HEK293 (cell line): ENCODE measurements at regions not wholly inside any gene's neighbourhood (a gene's known extent, or its start where the extent isn't known, plus 50 kb on each side); places are given as distances from the start of the nearest gene placed in this dataset.

Experiments
- CTCF ChIA-PET: fragments of 350-600 bp; formaldehyde crosslinking; extraction: SDS; loops from one replicate; lab custom pipeline; 2021; ENCODE audit warnings: antibody characterized with exemption; lab: Yijun Ruan, JAX
- POLR2A ChIA-PET: fragments of 300-600 bp; formaldehyde crosslinking; extraction: SDS; loops from one replicate; lab custom pipeline; 2020; ENCODE audit warnings: antibody characterized with exemption, inconsistent platforms; lab: Yijun Ruan, JAX
- H3K27ac ChIP-seq: fragments of 200-500 bp; sonication (Bioruptor generic); 2 replicates; pipeline ENCODE4 v1.5.1; 2014; ENCODE audit warnings: low read depth, low read length, control low read depth, inconsistent platforms; ENCODE audit errors: extremely low read depth
- H3K36me3 ChIP-seq, 2 experiments: fragments of 200-500 bp in 1 of 2; sonication (Bioruptor generic) in 1 of 2; 1 replicate in 1 of 2; 2 replicates in 1 of 2; pipeline ENCODE4 v1.5.1; 2014 to 2017; ENCODE audit warnings: inconsistent platforms in 2 of 2, low read length in 2 of 2; ENCODE audit not compliant: control insufficient read depth in 2 of 2, insufficient read depth in 1 of 2
- H3K4me1 ChIP-seq: fragments of 200-500 bp; sonication (Bioruptor generic); 2 replicates; pipeline ENCODE4 v1.5.1; 2014; ENCODE audit warnings: mild to moderate bottlenecking, low read length, inconsistent platforms; ENCODE audit not compliant: control insufficient read depth, insufficient read depth
- H3K4me3 ChIP-seq: 2 replicates; pipeline ENCODE4 v1.5.1; 2011; ENCODE audit warnings: low read depth, mild to moderate bottlenecking, control low read depth, low read length, moderate library complexity
- H3K9me3 ChIP-seq: fragments of 200-500 bp; sonication (Bioruptor generic); 2 replicates; pipeline ENCODE4 v1.5.1; 2014; ENCODE audit warnings: low read depth, low read length, inconsistent platforms; ENCODE audit not compliant: control insufficient read depth, insufficient read depth
- GLIS1 ChIP-seq: fragments of 450-650 bp; formaldehyde crosslinking; IDR thresholded peaks from 2 replicates; pipeline ENCODE4 v1.5.1; 2016; ENCODE audit warnings: missing biosample characterization, missing genetic modification characterization
- KLF16 ChIP-seq: fragments of 450-650 bp; formaldehyde crosslinking; IDR thresholded peaks from 2 replicates; pipeline ENCODE4 v1.5.1; 2017; ENCODE audit warnings: missing biosample characterization, missing genetic modification characterization
- MEIS1 ChIP-seq: sonication (generic); formaldehyde crosslinking; IDR thresholded peaks from 2 replicates; pipeline ENCODE4 v1.8.1; 2022; ENCODE audit warnings: missing genetic modification reagents, mild to moderate bottlenecking, borderline replicate concordance
- OSR2 ChIP-seq: fragments of 450-650 bp; formaldehyde crosslinking; IDR thresholded peaks from 2 replicates; pipeline ENCODE4 v1.5.1; 2016; ENCODE audit warnings: missing biosample characterization, missing genetic modification characterization
- SALL2 ChIP-seq: fragments of 450-650 bp; formaldehyde crosslinking; IDR thresholded peaks from 2 replicates; pipeline ENCODE4 v1.5.0; 2017; ENCODE audit warnings: missing biosample characterization, mild to moderate bottlenecking, missing genetic modification characterization, borderline replicate concordance
- TRIM28 ChIP-seq: IDR thresholded peaks from 2 replicates; pipeline ENCODE4 v1.6.1; 2011; ENCODE audit warnings: low read length, control low read depth, borderline replicate concordance
- WT1 ChIP-seq: fragments of 450-650 bp; formaldehyde crosslinking; IDR thresholded peaks from 2 replicates; pipeline ENCODE4 v1.5.1; 2016; ENCODE audit warnings: missing biosample characterization, missing genetic modification characterization
- ZBTB21 ChIP-seq: fragments of 450-650 bp; formaldehyde crosslinking; IDR thresholded peaks from 2 replicates; pipeline ENCODE4 v1.5.1; 2017; ENCODE audit warnings: missing biosample characterization, missing genetic modification characterization
- ZFHX2 ChIP-seq: fragments of 450-650 bp; formaldehyde crosslinking; conservative IDR thresholded peaks from 2 replicates; pipeline ENCODE4 v1.5.1; 2016; ENCODE audit warnings: missing biosample characterization, missing genetic modification characterization
- ZFP69B ChIP-seq: fragments of 450-650 bp; formaldehyde crosslinking; IDR thresholded peaks from 2 replicates; pipeline ENCODE4 v1.5.1; 2016; ENCODE audit warnings: missing biosample characterization, missing genetic modification characterization
- ZNF10 ChIP-seq: fragments of 450-650 bp; formaldehyde crosslinking; IDR thresholded peaks from 2 replicates; pipeline ENCODE4 v1.5.1; 2017; ENCODE audit warnings: missing biosample characterization, missing genetic modification characterization
- ZNF121 ChIP-seq: fragments of 450-650 bp; formaldehyde crosslinking; IDR thresholded peaks from 2 replicates; pipeline ENCODE4 v1.5.1; 2016; ENCODE audit warnings: missing biosample characterization, missing genetic modification characterization
- ZNF155 ChIP-seq: fragments of 450-650 bp; formaldehyde crosslinking; IDR thresholded peaks from 2 replicates; pipeline ENCODE4 v1.5.1; 2016; ENCODE audit warnings: missing biosample characterization, missing genetic modification characterization
- ZNF214 ChIP-seq: fragments of 450-650 bp; formaldehyde crosslinking; IDR thresholded peaks from 2 replicates; pipeline ENCODE4 v1.5.1; 2017; ENCODE audit warnings: missing biosample characterization, mild to moderate bottlenecking, missing genetic modification characterization, borderline replicate concordance
- ZNF37A ChIP-seq: fragments of 450-650 bp; IDR thresholded peaks from 2 replicates; pipeline ENCODE4 v1.5.1; 2018; ENCODE audit warnings: missing biosample characterization, missing genetic modification characterization
- ZNF404 ChIP-seq: fragments of 450-650 bp; formaldehyde crosslinking; IDR thresholded peaks from 2 replicates; pipeline ENCODE4 v1.5.1; 2017; ENCODE audit warnings: missing biosample characterization, missing genetic modification characterization
- ZNF48 ChIP-seq: fragments of 450-650 bp; formaldehyde crosslinking; IDR thresholded peaks from 2 replicates; pipeline ENCODE4 v1.5.1; 2016; ENCODE audit warnings: missing biosample characterization, missing genetic modification characterization
- ZNF501 ChIP-seq: fragments of 450-650 bp; formaldehyde crosslinking; IDR thresholded peaks from 2 replicates; pipeline ENCODE4 v1.5.1; 2016; ENCODE audit warnings: missing biosample characterization, missing genetic modification characterization
- ZNF580 ChIP-seq: fragments of 450-650 bp; formaldehyde crosslinking; IDR thresholded peaks from 2 replicates; pipeline ENCODE4 v1.5.1; 2016; ENCODE audit warnings: missing biosample characterization, missing genetic modification characterization
- ZNF654 ChIP-seq: fragments of 450-650 bp; formaldehyde crosslinking; IDR thresholded peaks from 2 replicates; pipeline ENCODE4 v1.5.1; 2016; ENCODE audit warnings: low read depth, missing biosample characterization, missing genetic modification characterization
- ZNF747 ChIP-seq: fragments of 450-650 bp; formaldehyde crosslinking; IDR thresholded peaks from 2 replicates; pipeline ENCODE4 v1.5.1; 2016; ENCODE audit warnings: missing biosample characterization, missing genetic modification characterization
- ZNF768 ChIP-seq: fragments of 450-650 bp; formaldehyde crosslinking; IDR thresholded peaks from 2 replicates; pipeline ENCODE4 v1.5.1; 2018; ENCODE audit warnings: missing biosample characterization, mild to moderate bottlenecking, missing genetic modification characterization

- no peak for TF ChIP-seq ZNF155 (tag by site-specific recombination)
- TF ChIP-seq OSR2 (tag by site-specific recombination): no peak
- no peak for TF ChIP-seq ZBTB21 (tag by site-specific recombination)
- no peak for TF ChIP-seq MEIS1 (CRISPR knock-in tag)
- no peak for TF ChIP-seq ZNF747 (tag by site-specific recombination)
- TF ChIP-seq ZNF580: no peak
- no peak for TF ChIP-seq WT1 (tag by site-specific recombination)
- no peak for TF ChIP-seq GLIS1 (tag by site-specific recombination)
- no peak for TF ChIP-seq TRIM28
- no peak for TF ChIP-seq KLF16 (tag by site-specific recombination)
- no peak for TF ChIP-seq ZNF121 (tag by site-specific recombination)
- TF ChIP-seq ZNF10 (tag by site-specific recombination): no peak
- TF ChIP-seq ZNF654 (tag by site-specific recombination): no peak
- no peak for TF ChIP-seq ZFP69B (tag by site-specific recombination)
- TF ChIP-seq ZNF48: no peak
- TF ChIP-seq, all 188 proteins: peak for 0
- ChIA-PET CTCF (interaction anchor here (0.5 to 0.6 kb wide), 2 partner anchors 541 to 1073 kb away, joined by 3 to 4 read pairs; no protein-coding TSS in a partner anchor), POLR2A (no interaction called here)
- H3K4me1 ChIP-seq: no peaks in the 10 kb centered on the region
- H3K9me3 ChIP-seq: no peaks in the 10 kb centered on the region
- H3K36me3 ChIP-seq: no peaks in the 10 kb centered on the region
- no peak overlapping the region for H3K27ac ChIP-seq
- no peak overlapping the region for H3K4me3 ChIP-seq
Observed at GRCh38 chr12:105595440-105595839, 264.9 kb downstream of the C12orf75 start.

GRCh38 chr12:105596731-105597130 lies 266.2 kb downstream of the C12orf75 start:
- H3K4me1 ChIP-seq: no peaks in the 10 kb centered on the region
- no peak overlapping the region for H3K4me3 ChIP-seq
- CTCF ChIA-PET: interaction anchor here (0.7 kb wide), 1 partner anchor 178 kb away, joined by 4 read pairs; no protein-coding TSS in a partner anchor
- POLR2A ChIA-PET: no interaction called here
- H3K9me3 ChIP-seq: no peaks in the 10 kb centered on the region
- H3K36me3 ChIP-seq: no peaks in the 10 kb centered on the region
- TF ChIP-seq ZNF404 (tag by site-specific recombination) (no peak), ZNF214 (no peak), ZFHX2 (tag by site-specific recombination) (no peak), ZNF121 (tag by site-specific recombination) (no peak)
- TF ChIP-seq, all 188 proteins: peak for 0
- no peak overlapping the region for H3K27ac ChIP-seq

GRCh38 chr12:105598031-105598430 lies 267.5 kb downstream of the C12orf75 start:
- Histone ChIP-seq H3K4me3 (no peak overlapping the region), H3K9me3 (no peaks in the 10 kb centered on the region), H3K27ac (no peak overlapping the region), H3K4me1 (no peaks in the 10 kb centered on the region), H3K36me3 (no peaks in the 10 kb centered on the region)
- CTCF ChIA-PET: no interaction called here
- TF ChIP-seq ZNF501 (tag by site-specific recombination) (no peak), ZFHX2 (tag by site-specific recombination) (no peak), ZNF768 (no peak), SALL2 (tag by site-specific recombination) (no peak), ZNF37A (tag by site-specific recombination) (no peak)
- POLR2A ChIA-PET: no interaction called here
